HepG2 (cell line): ENCODE measurements at regions not wholly inside any gene's neighbourhood (a gene's known extent, or its start where the extent isn't known, plus 50 kb on each side); places are given as distances from the start of the nearest gene placed in this dataset.

Experiments used
- ATAC-seq: fragments of 200-7000 bp; cut with Tn5 transposase; 3 replicates; pipeline ENCODE4 v1.9.1; 2020; ENCODE audit warnings: mild to moderate bottlenecking, moderate library complexity
- BruUV-seq: library from RNA; stranded (reverse); fragments of 400-500 nt; replicated peaks from 2 replicates; lab custom pipeline; 2021; lab: Mats Ljungman, UMichigan
- CTCF ChIA-PET: fragments of 300-600 bp; formaldehyde crosslinking; extraction: SDS; loops from one replicate; lab custom pipeline; 2021; ENCODE audit warnings: low total read pairs, inconsistent platforms, low intra/inter-chr PET ratio; lab: Yijun Ruan, JAX
- POLR2A ChIA-PET: fragments of 350-600 bp; sonication (Branson Sonifier 250); formaldehyde crosslinking; loops from one replicate; lab custom pipeline; 2020; ENCODE audit warnings: antibody characterized with exemption, inconsistent platforms; lab: Yijun Ruan, JAX
- DNase-seq: peaks from one replicate; pipeline ENCODE4 v3.0.0-alpha.2; 2015; ENCODE audit warnings: low spot score
- FAIRE-seq: peaks from 3 replicates; lab custom pipeline; 2011; peaks lifted over from hg19 to GRCh38; lab: Jason Lieb, UNC
- H2AFZ ChIP-seq: one replicate; pipeline ENCODE4 v1.6.1; 2011; ENCODE audit warnings: low read length, inconsistent platforms
- H3K27ac ChIP-seq: fragments of 300-600 bp; 3 replicates; pipeline ENCODE4 v1.8.0; 2011; ENCODE audit warnings: mixed run types, mild to moderate bottlenecking, mixed read lengths, low read length, inconsistent platforms; ENCODE audit not compliant: insufficient read depth; ENCODE audit errors: extremely low read length
- H3K27me3 ChIP-seq, 2 experiments: fragments of 200-600 bp in 1 of 2; 2 replicates in 1 of 2; 3 replicates in 1 of 2; pipeline versions ENCODE4 v1.6.0 to v1.8.0; 2011; ENCODE audit warnings: low read length in 2 of 2, mild to moderate bottlenecking in 2 of 2, moderate library complexity in 2 of 2, inconsistent platforms in 1 of 2; ENCODE audit not compliant: insufficient read depth in 2 of 2, control insufficient read depth in 1 of 2
- H3K36me3 ChIP-seq, 2 experiments: fragments of 200-600 bp in 1 of 2; replicated peaks in 1 of 2; 2 replicates in 1 of 2; 3 replicates in 1 of 2; pipeline versions ENCODE4 v1.5.1 to v1.8.0; 2011; ENCODE audit warnings: low read length in 2 of 2, inconsistent platforms in 1 of 2; ENCODE audit not compliant: insufficient read depth in 2 of 2, control insufficient read depth in 1 of 2
- H3K4me1 ChIP-seq: 2 replicates; pipeline ENCODE4 v1.5.1; 2012; ENCODE audit warnings: low read length, inconsistent platforms; ENCODE audit not compliant: insufficient read depth
- H3K4me2 ChIP-seq: 2 replicates; pipeline ENCODE4 v1.6.0; 2011; ENCODE audit warnings: low read depth, low read length, inconsistent platforms
- H3K4me3 ChIP-seq, 3 experiments: fragments of 200-600 bp in 1 of 3; sonication (generic), shearing (Covaris generic) in 1 of 3; replicated peaks in 1 of 3; 2 replicates each; pipeline ENCODE4 v1.5.1; 2011 to 2016; ENCODE audit warnings: low read length in 3 of 3, inconsistent platforms in 2 of 3, low read depth in 2 of 3, mild to moderate bottlenecking in 2 of 3, control low read depth in 1 of 3, mixed read lengths in 1 of 3; ENCODE audit not compliant: insufficient read depth in 1 of 3
- H3K79me2 ChIP-seq: one replicate; pipeline ENCODE4 v1.6.1; 2011; ENCODE audit warnings: low read length, inconsistent platforms; ENCODE audit not compliant: insufficient read depth
- H3K9ac ChIP-seq: 2 replicates; pipeline ENCODE4 v1.6.0; 2011; ENCODE audit warnings: mild to moderate bottlenecking, low read depth, low read length, inconsistent platforms; ENCODE audit not compliant: insufficient read depth
- H3K9me3 ChIP-seq: 2 replicates; pipeline ENCODE4 v1.5.1; 2012; ENCODE audit warnings: mild to moderate bottlenecking, low read length
- H4K20me1 ChIP-seq: 2 replicates; pipeline ENCODE4 v1.6.0; 2011; ENCODE audit warnings: inconsistent platforms, mild to moderate bottlenecking, low read length, moderate library complexity; ENCODE audit not compliant: insufficient read depth
- ZBTB34 ChIP-seq: sonication (generic); formaldehyde crosslinking; IDR thresholded peaks from 2 replicates; pipeline ENCODE4 v1.8.0; 2022; ENCODE audit warnings: mild to moderate bottlenecking, missing genetic modification reagents
- ZBTB40 ChIP-seq, 2 experiments: fragments of 450-650 bp in 1 of 2; sonication (generic) in 1 of 2; formaldehyde crosslinking in 1 of 2; IDR thresholded peaks; 2 replicates each; pipeline versions ENCODE4 v1.6.1 to v1.8.0; 2016 to 2022; ENCODE audit warnings: antibody characterized with exemption in 1 of 2, mild to moderate bottlenecking in 1 of 2, missing genetic modification reagents in 1 of 2
- WGBS: methylation state at CpG from one replicate; pipeline ENCODE4 v1.1.6; 2017; ENCODE audit warnings: low lambda C conversion rate; 5-methylcytosine and 5-hydroxymethylcytosine counted together
- in situ Hi-C: cut with HindIII; loops from 2 replicates; pipeline ENCODE4 v1.10.0; 2017; ENCODE audit warnings: low pct_unique_long_range_greater_than_20kb; ENCODE audit not compliant: extremely low pct_ligation_motif_present
- intact Hi-C: fragments of 100-400 bp; cut with micrococcal nuclease; formaldehyde crosslinking; loops from one replicate; pipeline ENCODE4 v1.10.0; 2022; ENCODE audit not compliant: unreplicated experiment

- WGBS, result 21% methylated on average over 2 of the region's 2 CpGs
- intact Hi-C loops, result no loop called here
- H3K4me3 ChIP-seq, result no peak overlapping the region
- no peak overlapping the region for H3K27ac ChIP-seq
- BruUV-seq, result no TSS peak
- FAIRE-seq, result no peak
- DNase-seq, result no peak
- POLR2A ChIA-PET, result no interaction called here
- H3K79me2 ChIP-seq, result no peaks in the 10 kb centered on the region
- CTCF ChIA-PET, result no interaction called here
- no peak overlapping the region for H3K4me2 ChIP-seq
- H2AFZ ChIP-seq, result no peak overlapping the region
- H3K4me1 ChIP-seq, result no peaks in the 10 kb centered on the region
- no peaks in the 10 kb centered on the region for H3K9me3 ChIP-seq
- no peak for ATAC-seq
- in situ Hi-C loops, result no loop called here
- H3K27me3 ChIP-seq, result peaks cover 3 to 13% of the 10 kb centered on the region in 2 experiments; a peak in 1 of 5 replicates
- TF ChIP-seq ZBTB34, result no peak
- peak; percentile 20; the same call in 1 of the 2 replicates for TF ChIP-seq ZBTB40 (IDR thresholded peaks at IDR 0.05)
- no peak for TF ChIP-seq ZBTB40 (CRISPR knock-in tag; IDR thresholded peaks at IDR 0.05)
- no peak overlapping the region for H3K9ac ChIP-seq
- H4K20me1 ChIP-seq, result no peaks in the 10 kb centered on the region
- H3K36me3 ChIP-seq, result no peaks in the 10 kb centered on the region
These were observed 89.7 kb downstream of the TFAP2C start for GRCh38 chr20:56718816-56719215.
